Astrocyte (in vitro differentiated cells and primary cell): ENCODE measurements at regions not wholly inside any gene's neighbourhood (a gene's known extent, or its start where the extent isn't known, plus 50 kb on each side); places are given as distances from the start of the nearest gene placed in this dataset.

Source experiments
- DNase-seq: peaks from one replicate; pipeline ENCODE4 v3.0.0-alpha.2; 2010; ENCODE audit warnings: low read depth
- FAIRE-seq: peaks from 2 replicates; lab custom pipeline; 2011; peaks lifted over from hg19 to GRCh38; lab: Jason Lieb, UNC
- H2AFZ ChIP-seq: 2 replicates; pipeline ENCODE4 v1.6.0; 2012; ENCODE audit warnings: low read depth, low read length, inconsistent platforms
- H3K27ac ChIP-seq: 2 replicates; pipeline ENCODE4 v1.5.1; 2011; ENCODE audit warnings: low read depth, low read length, inconsistent platforms
- H3K27me3 ChIP-seq: 2 replicates; pipeline ENCODE4 v1.6.0; 2011; ENCODE audit warnings: low read length, inconsistent platforms; ENCODE audit not compliant: insufficient read depth
- H3K36me3 ChIP-seq: 2 replicates; pipeline ENCODE4 v1.5.1; 2011; ENCODE audit warnings: low read length, inconsistent platforms; ENCODE audit not compliant: insufficient read depth
- H3K4me1 ChIP-seq: 2 replicates; pipeline ENCODE4 v1.5.1; 2011; ENCODE audit warnings: low read length, inconsistent platforms; ENCODE audit not compliant: insufficient read depth
- H3K4me2 ChIP-seq: 2 replicates; pipeline ENCODE4 v1.6.0; 2012; ENCODE audit warnings: low read length, inconsistent platforms
- H3K4me3 ChIP-seq: 2 replicates; pipeline ENCODE4 v1.5.1; 2011; ENCODE audit warnings: low read depth, mild to moderate bottlenecking, low read length, inconsistent platforms; ENCODE audit not compliant: insufficient read depth
- H3K79me2 ChIP-seq: 2 replicates; pipeline ENCODE4 v1.6.0; 2012; ENCODE audit warnings: mild to moderate bottlenecking, low read length, inconsistent platforms; ENCODE audit not compliant: insufficient read depth
- H3K9ac ChIP-seq: 2 replicates; pipeline ENCODE4 v1.6.0; 2012; ENCODE audit warnings: mild to moderate bottlenecking, low read length, inconsistent platforms
- H3K9me3 ChIP-seq: 2 replicates; pipeline ENCODE4 v1.5.1; 2012; ENCODE audit warnings: low read depth, mild to moderate bottlenecking, low read length, inconsistent platforms; ENCODE audit not compliant: insufficient read depth
- H4K20me1 ChIP-seq: 2 replicates; pipeline ENCODE4 v1.6.0; 2012; ENCODE audit warnings: low read length, inconsistent platforms; ENCODE audit not compliant: insufficient read depth
- H3K27ac Mint-ChIP-seq: one replicate; pipeline ENCODE4 v1.8.0; 2021; ENCODE audit warnings: mild to moderate bottlenecking, mixed read lengths; ENCODE audit not compliant: unreplicated experiment
- H3K27me3 Mint-ChIP-seq: one replicate; pipeline ENCODE4 v1.8.0; 2021; ENCODE audit warnings: low read depth, mixed read lengths; ENCODE audit not compliant: unreplicated experiment
- H3K36me3 Mint-ChIP-seq: one replicate; pipeline ENCODE4 v1.8.0; 2021; ENCODE audit warnings: low read depth, mixed read lengths; ENCODE audit not compliant: unreplicated experiment
- H3K4me1 Mint-ChIP-seq: one replicate; pipeline ENCODE4 v1.8.0; 2021; ENCODE audit warnings: low read depth, mixed read lengths; ENCODE audit not compliant: unreplicated experiment
- H3K4me3 Mint-ChIP-seq: one replicate; pipeline ENCODE4 v1.8.0; 2021; ENCODE audit warnings: mild to moderate bottlenecking, moderate library complexity, mixed read lengths; ENCODE audit not compliant: unreplicated experiment
- H3K9me3 Mint-ChIP-seq: one replicate; pipeline ENCODE4 v1.8.0; 2021; ENCODE audit warnings: mild to moderate bottlenecking, mixed read lengths; ENCODE audit not compliant: unreplicated experiment
- CTCF ChIP-seq: IDR thresholded peaks from 2 replicates; pipeline ENCODE4 v1.5.1; 2011; ENCODE audit warnings: low read depth, mild to moderate bottlenecking, inconsistent platforms, low read length, moderate library complexity; ENCODE audit not compliant: insufficient read depth
- EZH2 ChIP-seq: IDR thresholded peaks from 2 replicates; pipeline ENCODE4 v1.6.1; 2012; ENCODE audit warnings: mild to moderate bottlenecking, low read length, inconsistent platforms; ENCODE audit not compliant: insufficient read depth

- no peaks in the 10 kb centered on the region for H3K36me3 Mint-ChIP-seq
- Histone ChIP-seq H3K36me3 (no peaks in the 10 kb centered on the region), H3K4me3 (no peak overlapping the region), H3K9ac (no peak overlapping the region), H4K20me1 (no peaks in the 10 kb centered on the region), H3K9me3 (no peaks in the 10 kb centered on the region), H3K4me1 (peaks cover 9% of the 10 kb centered on the region), H3K27me3 (no peaks in the 10 kb centered on the region), H3K79me2 (no peaks in the 10 kb centered on the region), H3K27ac (no peak overlapping the region), H2AFZ (peak overlapping the region; percentile 24), H3K4me2 (peak overlapping the region; percentile 41)
- no peak for FAIRE-seq
- no peak for TF ChIP-seq EZH2
- no peak for TF ChIP-seq CTCF
- peaks cover 11% of the 10 kb centered on the region for H3K4me1 Mint-ChIP-seq
- no peaks in the 10 kb centered on the region for H3K9me3 Mint-ChIP-seq
- H3K27ac Mint-ChIP-seq = peak overlapping the region; percentile 29
- peak; percentile 57 for DNase-seq
- peaks cover 7% of the 10 kb centered on the region for H3K27me3 Mint-ChIP-seq
- H3K4me3 Mint-ChIP-seq = no peak overlapping the region
These were observed 119.8 kb downstream of the SIK1 start for GRCh38 chr21:43306911-43307676.

GRCh38 chr21:43306391-43306790, 120.5 kb downstream of the SIK1 start:
- Histone ChIP-seq H3K4me1 (peaks cover 9% of the 10 kb centered on the region), H3K9me3 (no peaks in the 10 kb centered on the region), H3K4me2 (no peak overlapping the region), H3K9ac (no peak overlapping the region), H4K20me1 (no peaks in the 10 kb centered on the region), H3K36me3 (no peaks in the 10 kb centered on the region), H3K79me2 (no peaks in the 10 kb centered on the region), H2AFZ (no peak overlapping the region), H3K27ac (no peak overlapping the region), H3K27me3 (no peaks in the 10 kb centered on the region), H3K4me3 (no peak overlapping the region)
- no peak overlapping the region for H3K4me3 Mint-ChIP-seq
- DNase-seq (no peak), FAIRE-seq (no peak)
- no peaks in the 10 kb centered on the region for H3K36me3 Mint-ChIP-seq
- peaks cover 11% of the 10 kb centered on the region for H3K4me1 Mint-ChIP-seq
- H3K27ac Mint-ChIP-seq = no peak overlapping the region
- H3K27me3 Mint-ChIP-seq = peaks cover 9% of the 10 kb centered on the region
- H3K9me3 Mint-ChIP-seq = no peaks in the 10 kb centered on the region
- no peak for TF ChIP-seq EZH2
- no peak for TF ChIP-seq CTCF

GRCh38 chr21:43305811-43306311, 121.1 kb downstream of the SIK1 start:
- Mint-ChIP-seq H3K9me3 (no peaks in the 10 kb centered on the region), H3K27ac (no peak overlapping the region), H3K36me3 (no peaks in the 10 kb centered on the region), H3K4me1 (peaks cover 11% of the 10 kb centered on the region), H3K27me3 (peaks cover 9% of the 10 kb centered on the region), H3K4me3 (no peak overlapping the region)
- Histone ChIP-seq H3K9me3 (no peaks in the 10 kb centered on the region), H3K4me3 (no peak overlapping the region), H2AFZ (no peak overlapping the region), H3K79me2 (no peaks in the 10 kb centered on the region), H3K4me2 (no peak overlapping the region), H3K27ac (no peak overlapping the region), H3K36me3 (no peaks in the 10 kb centered on the region), H4K20me1 (no peaks in the 10 kb centered on the region), H3K9ac (no peak overlapping the region), H3K27me3 (no peaks in the 10 kb centered on the region), H3K4me1 (peaks cover 9% of the 10 kb centered on the region)
- DNase-seq (no peak), FAIRE-seq (no peak)
- TF ChIP-seq EZH2 = no peak
- TF ChIP-seq CTCF = no peak
